Neural cell (in vitro differentiated cells): ENCODE measurements at regions not wholly inside any gene's neighbourhood (a gene's known extent, or its start where the extent isn't known, plus 50 kb on each side); places are given as distances from the start of the nearest gene placed in this dataset.

ENCODE experiments used
- H2AFZ ChIP-seq: fragments of 200-600, 300-800 bp; sonication (generic), shearing (Covaris generic); 2 replicates; pipeline ENCODE4 v1.6.0; 2014; ENCODE audit warnings: low read depth, mild to moderate bottlenecking, antibody characterized with exemption, low read length, moderate library complexity
- H3F3A ChIP-seq: fragments of 200-600 bp; shearing (Covaris generic); 2 replicates; pipeline ENCODE4 v1.6.1; 2016; ENCODE audit warnings: mild to moderate bottlenecking, moderate library complexity, mixed read lengths, antibody characterized with exemption, low read length; ENCODE audit not compliant: insufficient read depth, poor library complexity, severe bottlenecking
- H3K27ac ChIP-seq: fragments of 200-600, 300-800 bp; sonication (generic), shearing (Covaris generic); 2 replicates; pipeline ENCODE4 v1.5.1; 2014; ENCODE audit warnings: mild to moderate bottlenecking, low read length, moderate library complexity
- H3K27me3 ChIP-seq: fragments of 300-800, 200-600 bp; sonication (generic), shearing (Covaris generic); 2 replicates; pipeline ENCODE4 v1.6.0; 2014; ENCODE audit warnings: mild to moderate bottlenecking, low read depth, low read length, moderate library complexity; ENCODE audit not compliant: insufficient read depth
- H3K36me3 ChIP-seq: fragments of 300-800, 200-600 bp; sonication (generic), shearing (Covaris generic); 2 replicates; pipeline ENCODE4 v1.5.1; 2014; ENCODE audit warnings: mild to moderate bottlenecking, antibody characterized with exemption, low read length, moderate library complexity; ENCODE audit not compliant: insufficient read depth
- H3K4me2 ChIP-seq: fragments of 300-800, 200-600 bp; sonication (generic), shearing (Covaris generic); 2 replicates; pipeline ENCODE4 v1.6.0; 2014; ENCODE audit warnings: mild to moderate bottlenecking, low read length
- H3K4me3 ChIP-seq: fragments of 300-800, 200-600 bp; sonication (generic), shearing (Covaris generic); 2 replicates; pipeline ENCODE4 v1.5.1; 2014; ENCODE audit warnings: mild to moderate bottlenecking, low read length, moderate library complexity
- H3K79me2 ChIP-seq: fragments of 200-600 bp; shearing (Covaris generic); replicated peaks from 2 replicates; pipeline ENCODE4 v1.6.0; 2014; ENCODE audit warnings: mild to moderate bottlenecking, low read length, moderate library complexity; ENCODE audit not compliant: insufficient read depth
- H3K9ac ChIP-seq: fragments of 300-800, 200-600 bp; sonication (generic), shearing (Covaris generic); 2 replicates; pipeline ENCODE4 v1.6.1; 2016; ENCODE audit warnings: mild to moderate bottlenecking, low read length, mixed read lengths
- H3K9me2 ChIP-seq: fragments of 200-600 bp; shearing (Covaris generic); 2 replicates; pipeline ENCODE4 v1.6.1; 2016; ENCODE audit warnings: mild to moderate bottlenecking, low read length, mixed read lengths; ENCODE audit not compliant: insufficient read depth
- H3K9me3 ChIP-seq: fragments of 200-600, 300-800 bp; sonication (generic), shearing (Covaris generic); 2 replicates; pipeline ENCODE4 v1.6.1; 2016; ENCODE audit warnings: mild to moderate bottlenecking, mixed run types, low read length, moderate library complexity, mixed read lengths
- H4K20me1 ChIP-seq: fragments of 200-600 bp; shearing (Covaris generic); 2 replicates; pipeline ENCODE4 v1.6.1; 2016; ENCODE audit warnings: mild to moderate bottlenecking, mixed run types; ENCODE audit not compliant: insufficient read depth
- EP300 ChIP-seq: fragments of 450-650 bp; conservative IDR thresholded peaks from 2 replicates; pipeline ENCODE4 v1.6.1; 2014; ENCODE audit warnings: antibody characterized with exemption, mild to moderate bottlenecking, moderate library complexity; ENCODE audit not compliant: poor library complexity, severe bottlenecking
- EZH2 ChIP-seq: fragments of 200-600, 300-800 bp; shearing (Covaris generic), sonication (generic); IDR thresholded peaks from 2 replicates; pipeline ENCODE4 v1.6.1; 2014; ENCODE audit warnings: antibody characterized with exemption, low read length, borderline replicate concordance, mild to moderate bottlenecking; ENCODE audit not compliant: insufficient read depth, poor library complexity, severe bottlenecking
- MXI1 ChIP-seq: fragments of 450-650 bp; conservative IDR thresholded peaks from 2 replicates; pipeline ENCODE4 v1.6.1; 2014; ENCODE audit warnings: antibody characterized with exemption, mild to moderate bottlenecking; ENCODE audit not compliant: poor library complexity, severe bottlenecking
- POLR2AphosphoS5 ChIP-seq: IDR thresholded peaks from 2 replicates; pipeline ENCODE4 v1.6.1; 2012
- RAD21 ChIP-seq: fragments of 450-650 bp; conservative IDR thresholded peaks from 2 replicates; pipeline ENCODE4 v1.6.1; 2014; ENCODE audit warnings: antibody characterized with exemption, mild to moderate bottlenecking, moderate library complexity
- SMC3 ChIP-seq: fragments of 450-650 bp; conservative IDR thresholded peaks from 2 replicates; pipeline ENCODE4 v1.6.1; 2014; ENCODE audit warnings: antibody characterized with exemption, mild to moderate bottlenecking, moderate library complexity; ENCODE audit not compliant: poor library complexity
- TAF1 ChIP-seq: IDR thresholded peaks from 2 replicates; pipeline ENCODE4 v1.6.1; 2012; ENCODE audit warnings: low read depth
- TF ChIP-seq, protein P1 (sequence below): IDR thresholded peaks from 2 replicates; pipeline ENCODE4 v1.6.1; 2012; ENCODE audit warnings: borderline replicate concordance
- TF ChIP-seq, protein P2 (sequence below): fragments of 450-650 bp; IDR thresholded peaks from 2 replicates; pipeline ENCODE4 v1.5.1; 2014; ENCODE audit warnings: antibody characterized with exemption, mild to moderate bottlenecking, moderate library complexity; ENCODE audit not compliant: poor library complexity, severe bottlenecking

DNA sequence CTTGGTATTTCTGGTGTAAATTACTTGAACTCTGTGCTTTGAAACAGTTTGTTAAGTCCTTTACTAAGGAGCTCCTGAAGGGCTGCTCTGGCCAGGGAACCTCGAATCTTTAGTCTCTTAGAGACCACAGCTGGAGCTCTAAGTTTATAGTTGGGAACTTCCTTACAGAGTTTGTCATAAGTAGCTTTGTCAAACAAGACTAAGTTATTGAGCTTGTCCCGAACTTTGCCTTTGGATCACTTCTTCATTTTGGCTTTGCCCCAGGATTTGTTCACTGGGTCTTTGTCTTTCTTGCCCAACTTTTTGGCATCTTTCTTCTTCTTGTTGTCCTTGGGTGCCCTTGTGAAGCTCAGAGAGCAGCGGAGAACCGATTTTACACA lies 64.8 kb downstream of the FAM50B start:
- Histone ChIP-seq H3K4me3 (no peak overlapping the region), H3K9me2 (no peaks in the 10 kb centered on the region), H3K9me3 (no peaks in the 10 kb centered on the region), H4K20me1 (no peaks in the 10 kb centered on the region), H3K4me2 (no peak overlapping the region), H3K36me3 (no peaks in the 10 kb centered on the region), H3F3A (no peaks in the 10 kb centered on the region), H2AFZ (no peak overlapping the region), H3K27me3 (no peaks in the 10 kb centered on the region), H3K79me2 (no peaks in the 10 kb centered on the region), H3K27ac (no peak overlapping the region), H3K9ac (no peak overlapping the region)
- TF ChIP-seq POLR2AphosphoS5 (no peak), SMC3 (no peak), MXI1 (no peak), EZH2 (no peak), EP300 (no peak), TAF1 (no peak), RAD21 (no peak)
- TF ChIP-seq, protein P1, sequence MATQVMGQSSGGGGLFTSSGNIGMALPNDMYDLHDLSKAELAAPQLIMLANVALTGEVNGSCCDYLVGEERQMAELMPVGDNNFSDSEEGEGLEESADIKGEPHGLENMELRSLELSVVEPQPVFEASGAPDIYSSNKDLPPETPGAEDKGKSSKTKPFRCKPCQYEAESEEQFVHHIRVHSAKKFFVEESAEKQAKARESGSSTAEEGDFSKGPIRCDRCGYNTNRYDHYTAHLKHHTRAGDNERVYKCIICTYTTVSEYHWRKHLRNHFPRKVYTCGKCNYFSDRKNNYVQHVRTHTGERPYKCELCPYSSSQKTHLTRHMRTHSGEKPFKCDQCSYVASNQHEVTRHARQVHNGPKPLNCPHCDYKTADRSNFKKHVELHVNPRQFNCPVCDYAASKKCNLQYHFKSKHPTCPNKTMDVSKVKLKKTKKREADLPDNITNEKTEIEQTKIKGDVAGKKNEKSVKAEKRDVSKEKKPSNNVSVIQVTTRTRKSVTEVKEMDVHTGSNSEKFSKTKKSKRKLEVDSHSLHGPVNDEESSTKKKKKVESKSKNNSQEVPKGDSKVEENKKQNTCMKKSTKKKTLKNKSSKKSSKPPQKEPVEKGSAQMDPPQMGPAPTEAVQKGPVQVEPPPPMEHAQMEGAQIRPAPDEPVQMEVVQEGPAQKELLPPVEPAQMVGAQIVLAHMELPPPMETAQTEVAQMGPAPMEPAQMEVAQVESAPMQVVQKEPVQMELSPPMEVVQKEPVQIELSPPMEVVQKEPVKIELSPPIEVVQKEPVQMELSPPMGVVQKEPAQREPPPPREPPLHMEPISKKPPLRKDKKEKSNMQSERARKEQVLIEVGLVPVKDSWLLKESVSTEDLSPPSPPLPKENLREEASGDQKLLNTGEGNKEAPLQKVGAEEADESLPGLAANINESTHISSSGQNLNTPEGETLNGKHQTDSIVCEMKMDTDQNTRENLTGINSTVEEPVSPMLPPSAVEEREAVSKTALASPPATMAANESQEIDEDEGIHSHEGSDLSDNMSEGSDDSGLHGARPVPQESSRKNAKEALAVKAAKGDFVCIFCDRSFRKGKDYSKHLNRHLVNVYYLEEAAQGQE: no peak
- TF ChIP-seq, protein P2, sequence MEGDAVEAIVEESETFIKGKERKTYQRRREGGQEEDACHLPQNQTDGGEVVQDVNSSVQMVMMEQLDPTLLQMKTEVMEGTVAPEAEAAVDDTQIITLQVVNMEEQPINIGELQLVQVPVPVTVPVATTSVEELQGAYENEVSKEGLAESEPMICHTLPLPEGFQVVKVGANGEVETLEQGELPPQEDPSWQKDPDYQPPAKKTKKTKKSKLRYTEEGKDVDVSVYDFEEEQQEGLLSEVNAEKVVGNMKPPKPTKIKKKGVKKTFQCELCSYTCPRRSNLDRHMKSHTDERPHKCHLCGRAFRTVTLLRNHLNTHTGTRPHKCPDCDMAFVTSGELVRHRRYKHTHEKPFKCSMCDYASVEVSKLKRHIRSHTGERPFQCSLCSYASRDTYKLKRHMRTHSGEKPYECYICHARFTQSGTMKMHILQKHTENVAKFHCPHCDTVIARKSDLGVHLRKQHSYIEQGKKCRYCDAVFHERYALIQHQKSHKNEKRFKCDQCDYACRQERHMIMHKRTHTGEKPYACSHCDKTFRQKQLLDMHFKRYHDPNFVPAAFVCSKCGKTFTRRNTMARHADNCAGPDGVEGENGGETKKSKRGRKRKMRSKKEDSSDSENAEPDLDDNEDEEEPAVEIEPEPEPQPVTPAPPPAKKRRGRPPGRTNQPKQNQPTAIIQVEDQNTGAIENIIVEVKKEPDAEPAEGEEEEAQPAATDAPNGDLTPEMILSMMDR: no peak

DNA sequence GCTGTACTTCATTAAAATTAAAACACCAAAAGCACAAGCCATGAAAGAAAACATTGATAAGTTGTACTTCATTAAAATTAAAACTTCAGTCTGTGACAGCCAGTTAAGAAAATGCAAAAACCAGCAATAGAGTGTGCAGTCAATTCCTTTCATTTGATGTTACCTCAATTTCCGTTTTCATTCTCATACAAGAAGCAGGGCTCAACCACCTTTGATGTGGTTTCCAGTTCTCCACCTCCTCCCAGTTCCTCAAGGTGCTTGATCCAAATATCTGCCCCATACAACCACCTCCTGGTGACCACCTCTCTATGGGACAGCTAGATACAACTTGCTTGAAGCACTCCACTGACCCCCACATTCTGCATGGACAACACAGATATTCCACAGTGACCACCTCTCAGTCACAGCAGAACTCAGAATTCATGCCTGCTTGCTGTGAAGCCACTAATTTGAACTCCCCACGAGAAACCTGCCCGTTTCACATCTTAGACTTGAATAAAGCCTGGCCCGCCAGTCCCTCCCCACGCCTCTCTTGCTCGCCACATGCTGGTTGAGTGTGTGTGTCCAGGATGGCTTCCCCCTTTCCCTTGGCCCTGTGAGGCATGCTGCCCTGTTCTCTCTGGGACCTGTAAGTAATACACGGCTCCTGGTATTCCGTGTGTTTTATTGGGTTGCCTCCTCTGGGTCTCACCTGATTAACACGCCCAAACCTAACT lies 66.1 kb downstream of the FAM50B start:
- Histone ChIP-seq H3K79me2 (no peaks in the 10 kb centered on the region), H3K27me3 (no peaks in the 10 kb centered on the region), H3K36me3 (no peaks in the 10 kb centered on the region), H3K4me3 (no peak overlapping the region), H3K9me3 (no peaks in the 10 kb centered on the region), H3K4me2 (no peak overlapping the region), H3F3A (no peaks in the 10 kb centered on the region), H4K20me1 (no peaks in the 10 kb centered on the region), H3K27ac (no peak overlapping the region), H3K9ac (no peak overlapping the region), H3K9me2 (no peaks in the 10 kb centered on the region), H2AFZ (no peak overlapping the region)
- TF ChIP-seq, protein P2: no peak
- no peak for TF ChIP-seq EZH2
- no peak for TF ChIP-seq SMC3
- TF ChIP-seq EP300: no peak
